ENCODE measurements at regions not wholly inside any gene's neighbourhood (a gene's known extent, or its start where the extent isn't known, plus 50 kb on each side); places are given as distances from the start of the nearest gene placed in this dataset.

DNA sequence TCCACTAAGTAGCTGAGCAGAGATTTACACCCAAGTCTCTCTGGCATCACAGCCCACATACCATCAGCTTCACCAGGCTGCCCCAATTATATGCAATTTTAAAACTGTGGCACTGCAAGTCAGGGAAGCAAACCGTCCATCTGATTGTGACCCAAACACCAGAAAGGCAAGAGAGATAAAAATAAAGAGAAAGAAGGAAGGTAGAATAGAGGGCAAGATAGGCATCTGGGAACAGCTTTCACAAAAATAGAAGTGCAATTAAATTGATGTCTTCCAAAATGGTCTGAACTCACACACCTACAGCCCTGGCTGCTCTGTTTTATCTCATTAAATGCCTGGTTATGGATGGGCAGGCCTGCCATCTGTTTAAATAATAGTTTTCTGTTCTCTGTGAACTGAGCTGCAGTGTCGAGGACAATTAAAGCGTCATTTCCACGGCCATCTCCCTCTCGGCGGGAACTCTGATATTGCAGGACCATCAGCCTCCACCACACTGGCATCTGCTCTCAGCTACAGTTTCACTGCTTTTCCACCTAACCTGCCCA lies 509.1 kb downstream of the INHBA start:
- Histone ChIP-seq H4K5ac (ENCODE audit: insufficient read length, low read depth, low read length) (no peak overlapping the region), H2AK5ac (ENCODE audit: insufficient read length, low read length) (no peak overlapping the region), H3K4me2 (ENCODE audit: insufficient read depth, insufficient read length, low read length) (no peak overlapping the region), H3K23me2 (ENCODE audit: insufficient read length, low read depth, low read length, poor library complexity, severe bottlenecking) (peaks cover 3% of the 10 kb centered on the region), H3K9me3 (ENCODE audit: control insufficient read depth, low read depth, low read length) (no peaks in the 10 kb centered on the region), H3K27ac (ENCODE audit: insufficient read length, low read depth, low read length) (no peak overlapping the region), H4K8ac (replicated peaks; ENCODE audit: insufficient read length, low read depth, low read length) (no peak overlapping the region), H4K20me1 (ENCODE audit: control insufficient read depth, insufficient read depth, insufficient read length) (no peaks in the 10 kb centered on the region), H2BK12ac (ENCODE audit: insufficient read length, low read depth, low read length) (no peak overlapping the region), H3K18ac (ENCODE audit: insufficient read length, low read depth, low read length) (no peak overlapping the region), H2BK120ac (ENCODE audit: low read depth, low read length, poor library complexity, severe bottlenecking) (no peak overlapping the region), H3K4ac (ENCODE audit: low read depth, low read length) (no peak overlapping the region), H3K27me3 (ENCODE audit: insufficient read depth, low read length) (no peaks in the 10 kb centered on the region), H3K23ac (ENCODE audit: insufficient read length, low read depth, low read length) (no peak overlapping the region), H2AFZ (ENCODE audit: low read length) (no peak overlapping the region), H2BK15ac (ENCODE audit: low read depth, low read length) (no peak overlapping the region), H3T11ph (ENCODE audit: low read length) (no peak overlapping the region), H2BK5ac (ENCODE audit: insufficient read length, low read length) (no peak overlapping the region), H3K4me1 (ENCODE audit: insufficient read depth, low read length) (no peaks in the 10 kb centered on the region), H3K56ac (ENCODE audit: insufficient read length, low read depth, low read length) (no peak overlapping the region), H3K9ac (ENCODE audit: extremely low read depth, insufficient read length, low read length) (no peak overlapping the region), H3K14ac (ENCODE audit: insufficient read depth, low read length) (no peak overlapping the region), H4K91ac (ENCODE audit: insufficient read length, low read depth, low read length) (no peak overlapping the region), H2BK20ac (ENCODE audit: low read depth, low read length, poor library complexity, severe bottlenecking) (no peak overlapping the region), H3K79me2 (ENCODE audit: insufficient read depth, low read length) (no peaks in the 10 kb centered on the region), H3K79me1 (ENCODE audit: insufficient read depth, low read depth, low read length, poor library complexity, severe bottlenecking) (no peaks in the 10 kb centered on the region)
- Mint-ChIP-seq H3K36me3 (ENCODE audit: insufficient read depth in 1 of 3, low read depth in 3 of 3) (no peaks in the 10 kb centered on the region), H3K27me3 (ENCODE audit: low read depth) (no peaks in the 10 kb centered on the region; the same call in 1 of the 2 replicates), H3K4me3 (no peak overlapping the region), H3K27ac (no peak overlapping the region; a peak in 1 of 7 replicates), H3K4me1 (peaks cover 8% of the 10 kb centered on the region in 2 experiments), H3K9me3 (no peaks in the 10 kb centered on the region)
- no CpG with 5 or more reads among the region's 6 CpGs for WGBS (ENCODE audit: extremely low coverage, insufficient read length, low lambda C conversion rate)
- TF ChIP-seq CTCF (conservative IDR thresholded peaks at IDR 0.05), result no peak
- no peak for DNase-seq

Measured in H9 (cell line).